Right lobe of liver (tissue), 4 donors: ENCODE measurements at regions not wholly inside any gene's neighbourhood (a gene's known extent, or its start where the extent isn't known, plus 50 kb on each side); places are given as distances from the start of the nearest gene placed in this dataset.

Source experiments
- POLR2A ChIP-seq: fragments of 450-650 bp; IDR thresholded peaks from one replicate; pipeline ENCODE4 v1.6.1; 2017; ENCODE audit warnings: antibody characterized with exemption, mild to moderate bottlenecking
- TF ChIP-seq, protein P1 (sequence below), 4 donors: fragments of 200-600 bp in 3 of 4; fragments of 450-650 bp in 1 of 4; IDR thresholded peaks; one replicate each; pipeline versions ENCODE4 v1.5.1 to v1.8.0; 2016 to 2022; ENCODE audit warnings: antibody characterized with exemption in 4 of 4, mild to moderate bottlenecking in 2 of 4
- donor health status: DM: no; HTN: no; CAD: no.
- donor health status: DM: no; HTN: no; CAD: no.
- donor health status: DM: no; HTN: yes; CAD: no.

DNA sequence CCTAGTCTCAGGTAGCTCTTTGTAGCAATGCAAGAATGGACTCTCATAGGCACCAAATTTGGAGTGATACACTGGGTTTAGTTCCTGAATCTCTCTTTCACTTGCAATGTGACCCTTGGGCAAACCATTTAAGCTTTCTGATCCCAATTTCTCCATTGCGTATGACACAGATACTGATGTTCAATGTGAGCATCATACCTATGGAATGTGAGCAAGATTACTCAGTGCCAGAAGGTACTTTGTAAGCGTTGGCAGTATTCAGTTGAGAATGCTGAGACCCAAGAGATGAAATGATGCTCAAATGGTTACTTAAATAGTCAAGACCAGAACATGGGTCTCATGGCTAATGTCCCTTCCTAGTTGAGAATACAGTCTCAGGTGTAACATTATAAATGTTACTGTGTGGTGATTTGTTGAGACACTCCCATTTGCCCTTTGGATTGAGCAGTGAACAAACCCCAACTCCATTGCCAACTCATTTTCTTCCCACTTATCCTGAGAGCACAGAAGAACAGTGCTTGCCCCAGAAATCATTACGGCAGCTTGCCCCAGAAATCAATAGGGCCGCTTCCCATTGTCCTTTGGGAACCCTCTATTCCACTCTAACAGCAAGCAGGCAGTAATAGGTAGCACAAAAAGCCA lies 134.1 kb downstream of the SOX9 start:
- TF ChIP-seq, protein P1, sequence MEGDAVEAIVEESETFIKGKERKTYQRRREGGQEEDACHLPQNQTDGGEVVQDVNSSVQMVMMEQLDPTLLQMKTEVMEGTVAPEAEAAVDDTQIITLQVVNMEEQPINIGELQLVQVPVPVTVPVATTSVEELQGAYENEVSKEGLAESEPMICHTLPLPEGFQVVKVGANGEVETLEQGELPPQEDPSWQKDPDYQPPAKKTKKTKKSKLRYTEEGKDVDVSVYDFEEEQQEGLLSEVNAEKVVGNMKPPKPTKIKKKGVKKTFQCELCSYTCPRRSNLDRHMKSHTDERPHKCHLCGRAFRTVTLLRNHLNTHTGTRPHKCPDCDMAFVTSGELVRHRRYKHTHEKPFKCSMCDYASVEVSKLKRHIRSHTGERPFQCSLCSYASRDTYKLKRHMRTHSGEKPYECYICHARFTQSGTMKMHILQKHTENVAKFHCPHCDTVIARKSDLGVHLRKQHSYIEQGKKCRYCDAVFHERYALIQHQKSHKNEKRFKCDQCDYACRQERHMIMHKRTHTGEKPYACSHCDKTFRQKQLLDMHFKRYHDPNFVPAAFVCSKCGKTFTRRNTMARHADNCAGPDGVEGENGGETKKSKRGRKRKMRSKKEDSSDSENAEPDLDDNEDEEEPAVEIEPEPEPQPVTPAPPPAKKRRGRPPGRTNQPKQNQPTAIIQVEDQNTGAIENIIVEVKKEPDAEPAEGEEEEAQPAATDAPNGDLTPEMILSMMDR (IDR thresholded peaks at IDR 0.05), result no peak
- no peak for TF ChIP-seq POLR2A
